ENCODE measurements at regions not wholly inside any gene's neighbourhood (a gene's known extent, or its start where the extent isn't known, plus 50 kb on each side); places are given as distances from the start of the nearest gene placed in this dataset.

- no peak for TF ChIP-seq CTCF (IDR thresholded peaks at IDR 0.05; ENCODE audit: borderline replicate concordance, control extremely low read depth, extremely low read depth, insufficient read depth, missing control alignments)
- in situ Hi-C loops (cut with MboI; ENCODE audit: low sequenced_read_pairs, unreplicated experiment) = no loop called here
- DNase-seq (ENCODE audit: low spot score) = no peak
Measured at GRCh38 chr1:187300081-187300480, 471.3 kb downstream of the PLA2G4A start.

GRCh38 chr1:187306710-187307415, 478.1 kb downstream of the PLA2G4A start:
- in situ Hi-C loops (cut with MboI; ENCODE audit: low sequenced_read_pairs, unreplicated experiment) = no loop called here
- DNase-seq (ENCODE audit: low spot score) = no peak
- TF ChIP-seq CTCF (IDR thresholded peaks at IDR 0.05; ENCODE audit: borderline replicate concordance, control extremely low read depth, extremely low read depth, insufficient read depth, missing control alignments) = no peak

- no peak for TF ChIP-seq CTCF (IDR thresholded peaks at IDR 0.05; ENCODE audit: borderline replicate concordance, control extremely low read depth, extremely low read depth, insufficient read depth, missing control alignments)
- DNase-seq (ENCODE audit: low spot score) = no peak
- in situ Hi-C loops (cut with MboI; ENCODE audit: low sequenced_read_pairs, unreplicated experiment) = no loop called here
Measured at GRCh38 chr1:187310038-187310631, 481.4 kb downstream of the PLA2G4A start.

GRCh38 chr1:187313115-187313514, 484.4 kb downstream of the PLA2G4A start:
- no peak for DNase-seq (ENCODE audit: low spot score)
- no peak for TF ChIP-seq CTCF (IDR thresholded peaks at IDR 0.05; ENCODE audit: borderline replicate concordance, control extremely low read depth, extremely low read depth, insufficient read depth, missing control alignments)
- in situ Hi-C loops (cut with MboI; ENCODE audit: low sequenced_read_pairs, unreplicated experiment) = no loop called here

- no peak for DNase-seq (ENCODE audit: low spot score)
- no peak for TF ChIP-seq CTCF (IDR thresholded peaks at IDR 0.05; ENCODE audit: borderline replicate concordance, control extremely low read depth, extremely low read depth, insufficient read depth, missing control alignments)
- in situ Hi-C loops (cut with MboI; ENCODE audit: low sequenced_read_pairs, unreplicated experiment) = no loop called here
Measured at GRCh38 chr1:187326557-187326956, 497.8 kb downstream of the PLA2G4A start.

- peak; percentile 9 for DNase-seq (ENCODE audit: low spot score)
- no peak for TF ChIP-seq CTCF (IDR thresholded peaks at IDR 0.05; ENCODE audit: borderline replicate concordance, control extremely low read depth, extremely low read depth, insufficient read depth, missing control alignments)
- in situ Hi-C loops (cut with MboI; ENCODE audit: low sequenced_read_pairs, unreplicated experiment) = no loop called here
Measured at GRCh38 chr1:187336441-187337168, 507.9 kb downstream of the PLA2G4A start.

Measured in GM13976 (cell line).